ENCODE measurements at regions not wholly inside any gene's neighbourhood (a gene's known extent, or its start where the extent isn't known, plus 50 kb on each side); places are given as distances from the start of the nearest gene placed in this dataset.

- peak overlapping the region; percentile 60 for H3K27ac ChIP-seq
- no peak for DNase-seq
- H3K27me3 ChIP-seq (replicated peaks) = no peaks in the 10 kb centered on the region
- no peaks in the 10 kb centered on the region for H3K36me3 ChIP-seq (replicated peaks)
- no peak overlapping the region for H3K4me3 ChIP-seq (ENCODE audit: low read depth, low read length)
- in situ Hi-C loops (cut with HindIII; ENCODE audit: low pct_ligation_motif_present, low sequenced_read_pairs) = no loop called here
- no peak for TF ChIP-seq CTCF (IDR thresholded peaks at IDR 0.05; ENCODE audit: low read depth, low read length, missing control alignments)
Observed at GRCh38 chr1:221839321-221839720, 97.4 kb upstream of the DUSP10 start.

- DNase-seq = no peak
- in situ Hi-C loops (cut with HindIII; ENCODE audit: low pct_ligation_motif_present, low sequenced_read_pairs) = no loop called here
- TF ChIP-seq CTCF (IDR thresholded peaks at IDR 0.05; ENCODE audit: low read depth, low read length, missing control alignments) = no peak
- Histone ChIP-seq H3K36me3 (replicated peaks) (no peaks in the 10 kb centered on the region), H3K27me3 (replicated peaks) (no peaks in the 10 kb centered on the region), H3K4me3 (ENCODE audit: low read depth, low read length) (no peak overlapping the region), H3K27ac (no peak overlapping the region)
Observed at GRCh38 chr1:221837896-221838295, 96.0 kb upstream of the DUSP10 start.

- Histone ChIP-seq H3K4me3 (ENCODE audit: low read depth, low read length) (no peak overlapping the region), H3K27me3 (replicated peaks) (no peaks in the 10 kb centered on the region), H3K27ac (no peak overlapping the region), H3K36me3 (replicated peaks) (no peaks in the 10 kb centered on the region)
- no peak for TF ChIP-seq CTCF (IDR thresholded peaks at IDR 0.05; ENCODE audit: low read depth, low read length, missing control alignments)
- in situ Hi-C loops (cut with HindIII; ENCODE audit: low pct_ligation_motif_present, low sequenced_read_pairs) = no loop called here
- DNase-seq = no peak
Observed at GRCh38 chr1:221834698-221835513, 93.0 kb upstream of the DUSP10 start.

- no peak for DNase-seq
- no peak for TF ChIP-seq CTCF (IDR thresholded peaks at IDR 0.05; ENCODE audit: low read depth, low read length, missing control alignments)
- no peaks in the 10 kb centered on the region for H3K27me3 ChIP-seq (replicated peaks)
- no peak overlapping the region for H3K4me3 ChIP-seq (ENCODE audit: low read depth, low read length)
- no peaks in the 10 kb centered on the region for H3K36me3 ChIP-seq (replicated peaks)
- in situ Hi-C loops (cut with HindIII; ENCODE audit: low pct_ligation_motif_present, low sequenced_read_pairs) = no loop called here
- no peak overlapping the region for H3K27ac ChIP-seq
Observed at GRCh38 chr1:221832617-221833016, 90.7 kb upstream of the DUSP10 start.

GRCh38 chr1:221832151-221832550 lies 90.3 kb upstream of the DUSP10 start:
- TF ChIP-seq CTCF (IDR thresholded peaks at IDR 0.05; ENCODE audit: low read depth, low read length, missing control alignments) = no peak
- H3K36me3 ChIP-seq (replicated peaks) = no peaks in the 10 kb centered on the region
- DNase-seq = no peak
- no peak overlapping the region for H3K27ac ChIP-seq
- H3K27me3 ChIP-seq (replicated peaks) = no peaks in the 10 kb centered on the region
- in situ Hi-C loops (cut with HindIII; ENCODE audit: low pct_ligation_motif_present, low sequenced_read_pairs) = no loop called here
- H3K4me3 ChIP-seq (ENCODE audit: low read depth, low read length) = no peak overlapping the region

Data from brain microvascular endothelial cell (primary cell).